Tibial nerve (tissue), 4 donors: ENCODE measurements at regions not wholly inside any gene's neighbourhood (a gene's known extent, or its start where the extent isn't known, plus 50 kb on each side); places are given as distances from the start of the nearest gene placed in this dataset.

Experiments used
- DNase-seq, 2 donors: peaks; one replicate each; pipeline ENCODE4 v3.0.0-alpha.2; 2019; ENCODE audit warnings: low spot score in 2 of 2
- H3K27ac ChIP-seq, 4 donors: fragments of 200-600 bp; sonication (generic) in 3 of 4; one replicate each; pipeline ENCODE4 v1.5.1; 2017 to 2019; ENCODE audit warnings: mild to moderate bottlenecking in 1 of 4
- H3K27me3 ChIP-seq, 2 donors: fragments of 200-600 bp; sonication (generic) in 1 of 2; one replicate each; pipeline versions ENCODE4 v1.5.1 to v1.6.0; 2017 to 2019
- H3K36me3 ChIP-seq, 3 donors: fragments of 200-600 bp; sonication (generic); one replicate each; pipeline ENCODE4 v1.5.1; 2018 to 2019
- H3K4me1 ChIP-seq, 4 donors: fragments of 200-600 bp; sonication (generic) in 3 of 4; one replicate each; pipeline ENCODE4 v1.5.1; 2017 to 2019
- H3K4me3 ChIP-seq, 4 donors: fragments of 200-600 bp; sonication (generic) in 3 of 4; one replicate each; pipeline ENCODE4 v1.5.1; 2017 to 2019; ENCODE audit warnings: mild to moderate bottlenecking in 1 of 4, moderate library complexity in 1 of 4
- H3K9me3 ChIP-seq, 4 donors: fragments of 200-600 bp; sonication (generic) in 3 of 4; one replicate each; pipeline ENCODE4 v1.5.1; 2017 to 2019
- EP300 ChIP-seq, 2 donors: sonication (generic); formaldehyde crosslinking; IDR thresholded peaks; one replicate each; pipeline ENCODE4 v1.6.1; 2017; ENCODE audit warnings: antibody characterized with exemption in 2 of 2, mild to moderate bottlenecking in 1 of 2
- POLR2A ChIP-seq, 2 donors: fragments of 450-650 bp; IDR thresholded peaks; one replicate each; pipeline ENCODE4 v1.6.1; 2017; ENCODE audit warnings: antibody characterized with exemption in 2 of 2, mild to moderate bottlenecking in 2 of 2, moderate library complexity in 2 of 2
- WGBS, 2 donors: methylation state at CpG; one replicate each; pipeline ENCODE4 v1.1.5; 2018; 5-methylcytosine and 5-hydroxymethylcytosine counted together
- TF ChIP-seq, protein P1 (sequence below), 5 experiments: fragments of 200-600 bp in 3 of 5; fragments of 450-650 bp in 2 of 5; sonication (generic) in 3 of 5; IDR thresholded peaks; one replicate each; pipeline ENCODE4 v1.5.1; 2016 to 2019; ENCODE audit warnings: antibody characterized with exemption in 5 of 5, mild to moderate bottlenecking in 3 of 5, moderate library complexity in 2 of 5

DNA sequence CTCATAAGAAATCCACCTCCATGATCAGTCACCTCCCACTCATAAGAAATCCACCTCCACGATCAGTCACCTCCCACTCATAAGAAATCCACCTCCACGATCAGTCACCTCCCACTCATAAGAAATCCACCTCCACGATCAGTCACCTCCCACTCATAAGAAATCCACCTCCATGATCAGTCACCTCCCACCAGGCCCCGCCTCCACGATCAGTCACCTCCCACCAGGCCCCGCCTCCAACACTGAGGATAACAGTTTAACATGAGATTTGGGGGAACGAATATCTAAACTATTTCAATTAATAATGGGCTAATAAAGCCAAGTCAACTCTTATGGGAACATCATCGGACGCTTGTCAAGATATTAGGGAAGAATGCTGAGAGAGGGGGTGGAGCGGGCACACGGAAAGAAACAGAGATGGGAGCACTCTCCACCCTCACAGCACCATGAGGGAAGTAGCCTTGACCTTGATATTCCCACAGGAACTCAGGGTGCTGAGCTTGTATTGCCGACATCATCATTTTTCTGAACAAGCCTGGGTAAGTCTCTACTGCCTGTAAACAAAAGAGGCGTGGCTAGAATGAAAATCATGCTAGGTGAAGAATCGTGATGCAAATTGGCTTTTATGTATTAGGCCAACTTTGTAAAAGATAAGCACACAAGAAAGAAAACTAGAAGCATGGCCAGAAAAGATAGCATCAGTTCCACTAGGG lies 303.5 kb upstream of the KLF6 start:
- H3K4me3 ChIP-seq, result no peak overlapping the region
- no peaks in the 10 kb centered on the region for H3K9me3 ChIP-seq
- DNase-seq, result no peak
- WGBS, 2 donors, result 92 to 96% methylated on average over 14 of the region's 14 CpGs
- no peaks in the 10 kb centered on the region for H3K36me3 ChIP-seq
- H3K27me3 ChIP-seq, result no peaks in the 10 kb centered on the region
- TF ChIP-seq, protein P1, sequence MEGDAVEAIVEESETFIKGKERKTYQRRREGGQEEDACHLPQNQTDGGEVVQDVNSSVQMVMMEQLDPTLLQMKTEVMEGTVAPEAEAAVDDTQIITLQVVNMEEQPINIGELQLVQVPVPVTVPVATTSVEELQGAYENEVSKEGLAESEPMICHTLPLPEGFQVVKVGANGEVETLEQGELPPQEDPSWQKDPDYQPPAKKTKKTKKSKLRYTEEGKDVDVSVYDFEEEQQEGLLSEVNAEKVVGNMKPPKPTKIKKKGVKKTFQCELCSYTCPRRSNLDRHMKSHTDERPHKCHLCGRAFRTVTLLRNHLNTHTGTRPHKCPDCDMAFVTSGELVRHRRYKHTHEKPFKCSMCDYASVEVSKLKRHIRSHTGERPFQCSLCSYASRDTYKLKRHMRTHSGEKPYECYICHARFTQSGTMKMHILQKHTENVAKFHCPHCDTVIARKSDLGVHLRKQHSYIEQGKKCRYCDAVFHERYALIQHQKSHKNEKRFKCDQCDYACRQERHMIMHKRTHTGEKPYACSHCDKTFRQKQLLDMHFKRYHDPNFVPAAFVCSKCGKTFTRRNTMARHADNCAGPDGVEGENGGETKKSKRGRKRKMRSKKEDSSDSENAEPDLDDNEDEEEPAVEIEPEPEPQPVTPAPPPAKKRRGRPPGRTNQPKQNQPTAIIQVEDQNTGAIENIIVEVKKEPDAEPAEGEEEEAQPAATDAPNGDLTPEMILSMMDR (IDR thresholded peaks at IDR 0.05), result no peak
- TF ChIP-seq EP300 (IDR thresholded peaks at IDR 0.05) (no peak), POLR2A (IDR thresholded peaks at IDR 0.05) (no peak)
- H3K27ac ChIP-seq, result no peak overlapping the region
- peaks cover 0 to 27% (median 3%) of the 10 kb centered on the region in 4 donors for H3K4me1 ChIP-seq

DNA sequence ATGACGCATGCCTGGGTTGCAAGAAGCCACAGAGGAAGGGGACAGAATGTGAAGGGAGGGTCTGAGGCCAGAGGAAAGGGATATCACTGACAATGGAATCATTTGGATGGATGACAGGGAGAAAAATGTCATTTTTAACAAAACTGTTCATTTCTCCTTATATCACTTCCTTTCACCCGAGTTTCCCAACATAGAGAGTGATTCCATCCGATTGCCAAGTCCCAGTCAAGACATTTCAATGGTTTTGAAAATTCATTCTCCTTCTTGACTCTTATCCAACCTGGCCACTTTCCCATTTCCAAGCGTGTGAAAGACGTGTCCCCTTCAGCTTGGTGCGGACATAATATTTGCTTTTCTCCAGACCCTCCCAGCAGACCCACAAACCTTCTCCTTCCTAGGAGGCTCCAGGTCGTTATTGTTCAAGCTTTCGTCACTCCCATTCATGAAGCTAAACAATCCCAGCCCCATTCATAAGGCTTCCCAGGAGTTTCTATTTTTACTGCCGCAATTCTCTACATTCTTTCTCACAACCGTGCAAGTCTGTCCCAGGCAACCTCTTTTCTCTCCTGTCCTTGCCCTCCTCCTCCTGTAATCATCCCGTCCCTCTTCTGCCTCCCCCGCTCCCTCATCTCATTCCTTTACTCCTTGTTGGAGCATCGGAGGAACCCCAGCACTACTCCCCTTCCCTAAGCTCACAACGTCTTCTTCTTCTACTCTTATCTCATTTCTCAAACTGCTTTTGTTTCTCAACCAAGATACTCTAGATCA lies 301.3 kb upstream of the KLF6 start:
- DNase-seq, result peak in 1 of 2 donors; percentile 21
- Histone ChIP-seq H3K27me3 (no peaks in the 10 kb centered on the region), H3K27ac (peak overlapping the region in 2 of 4 donors; percentile 2 to 48), H3K9me3 (no peaks in the 10 kb centered on the region), H3K4me1 (peaks cover 0 to 49% (median 16%) of the 10 kb centered on the region in 4 donors), H3K4me3 (peak overlapping the region in 1 of 4 donors; percentile 5), H3K36me3 (no peaks in the 10 kb centered on the region)
- 32 to 34% methylated on average over 14 of the region's 14 CpGs for WGBS, 2 donors
- TF ChIP-seq, protein P1 (IDR thresholded peaks at IDR 0.05), result no peak
- no peak for TF ChIP-seq EP300 (IDR thresholded peaks at IDR 0.05)
- no peak for TF ChIP-seq POLR2A (IDR thresholded peaks at IDR 0.05)

DNA sequence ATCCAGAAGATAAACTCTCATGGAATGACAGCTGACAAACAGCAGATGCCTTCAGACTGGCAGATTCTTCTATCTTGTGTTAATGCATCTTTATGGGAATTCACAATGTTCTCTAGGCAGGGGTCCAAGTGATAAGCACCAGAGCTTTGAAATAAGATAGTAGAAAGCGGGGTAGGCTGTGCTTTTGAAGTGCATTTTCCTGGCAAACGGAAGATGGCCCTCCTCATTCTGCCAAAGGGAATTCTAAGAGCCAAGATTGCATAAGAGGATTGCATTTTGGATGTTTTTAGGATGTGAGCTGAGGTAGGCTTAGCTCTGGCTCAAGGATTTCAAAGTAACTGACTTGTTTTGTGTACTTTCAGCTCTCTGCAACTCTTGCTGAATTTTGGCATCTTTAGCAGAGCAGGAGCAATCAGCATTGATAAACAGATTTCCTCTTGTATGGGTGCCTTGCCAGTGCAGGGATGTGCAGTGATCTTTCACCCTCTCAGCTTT lies 298.5 kb upstream of the KLF6 start:
- 37 to 38% methylated on average over 2 of the region's 2 CpGs for WGBS, 2 donors
- H3K4me1 ChIP-seq, result peaks cover 0 to 55% (median 17%) of the 10 kb centered on the region in 4 donors
- no peaks in the 10 kb centered on the region for H3K27me3 ChIP-seq
- H3K9me3 ChIP-seq, result no peaks in the 10 kb centered on the region
- TF ChIP-seq EP300 (IDR thresholded peaks at IDR 0.05), result peak in 1 of 2 donors; percentile 83
- TF ChIP-seq, protein P1 (IDR thresholded peaks at IDR 0.05), result no peak
- no peak overlapping the region for H3K4me3 ChIP-seq
- peak in 1 of 2 donors; percentile 29 for DNase-seq
- peak overlapping the region in 3 of 4 donors; percentile 59 to 85 (median 83) for H3K27ac ChIP-seq
- no peaks in the 10 kb centered on the region for H3K36me3 ChIP-seq

DNA sequence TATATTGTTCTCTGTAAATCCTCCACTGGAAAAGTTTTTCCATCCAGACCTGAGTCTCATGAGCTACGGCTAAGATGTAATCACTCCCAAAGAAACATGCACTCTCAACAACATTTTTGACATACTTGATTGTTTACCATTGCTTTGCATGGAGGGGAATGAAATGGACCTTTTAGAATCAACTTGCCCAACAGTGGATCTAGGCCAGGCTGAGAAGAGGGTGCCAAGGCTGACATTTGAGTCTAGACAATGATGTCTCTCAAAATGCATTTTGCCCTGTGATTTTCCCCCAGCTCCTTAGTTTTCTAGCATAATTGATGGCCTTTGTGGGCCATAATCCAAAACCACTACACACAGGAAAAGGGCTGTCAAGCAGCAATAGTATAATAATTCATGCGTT lies 297.9 kb upstream of the KLF6 start:
- H3K9me3 ChIP-seq, result no peaks in the 10 kb centered on the region
- peaks cover 0 to 55% (median 17%) of the 10 kb centered on the region in 4 donors for H3K4me1 ChIP-seq
- H3K27me3 ChIP-seq, result no peaks in the 10 kb centered on the region
- H3K36me3 ChIP-seq, result no peaks in the 10 kb centered on the region
- H3K4me3 ChIP-seq, result no peak overlapping the region
- H3K27ac ChIP-seq, result peak overlapping the region; percentile 48 to 85 (median 71)
- 32 to 49% methylated on average over 2 of the region's 2 CpGs for WGBS, 2 donors
- TF ChIP-seq, protein P1 (IDR thresholded peaks at IDR 0.05), result no peak
- TF ChIP-seq EP300 (IDR thresholded peaks at IDR 0.05) (peak in 1 of 2 donors; percentile 76), POLR2A (IDR thresholded peaks at IDR 0.05) (no peak)
- DNase-seq, result no peak

DNA sequence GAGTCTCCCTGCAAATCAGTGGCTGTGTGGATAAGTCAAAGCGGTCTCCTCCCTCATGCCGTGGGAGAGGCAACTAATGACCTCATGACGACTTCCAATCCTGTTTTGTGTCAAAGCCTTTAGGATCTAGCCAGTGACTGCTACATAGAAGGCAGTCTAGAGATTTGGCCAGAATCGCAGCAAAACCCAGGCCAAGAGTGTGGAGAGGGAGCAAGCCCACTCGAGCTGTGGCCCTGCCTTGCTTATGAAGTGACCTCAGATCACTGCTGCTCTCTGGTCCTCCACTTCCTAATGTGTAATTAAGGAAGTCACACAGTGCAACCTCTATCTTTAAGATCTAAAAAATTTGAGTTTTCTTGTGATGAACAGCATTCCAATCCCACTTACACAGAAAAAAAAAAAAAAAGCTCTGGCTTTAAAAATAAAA lies 296.7 kb upstream of the KLF6 start:
- no peak overlapping the region for H3K4me3 ChIP-seq
- no peaks in the 10 kb centered on the region for H3K27me3 ChIP-seq
- DNase-seq, result no peak
- no peaks in the 10 kb centered on the region for H3K36me3 ChIP-seq
- peaks cover 0 to 52% (median 17%) of the 10 kb centered on the region in 4 donors for H3K4me1 ChIP-seq
- 24 to 48% methylated on average over 5 of the region's 5 CpGs for WGBS, 2 donors
- H3K27ac ChIP-seq, result peak overlapping the region; percentile 29 to 85 (median 66)
- H3K9me3 ChIP-seq, result no peaks in the 10 kb centered on the region
- TF ChIP-seq EP300 (IDR thresholded peaks at IDR 0.05), result no peak
- TF ChIP-seq, protein P1 (IDR thresholded peaks at IDR 0.05), result no peak
- no peak for TF ChIP-seq POLR2A (IDR thresholded peaks at IDR 0.05)
